ENCODE measurements at regions not wholly inside any gene's neighbourhood (a gene's known extent, or its start where the extent isn't known, plus 50 kb on each side); places are given as distances from the start of the nearest gene placed in this dataset.

DNA sequence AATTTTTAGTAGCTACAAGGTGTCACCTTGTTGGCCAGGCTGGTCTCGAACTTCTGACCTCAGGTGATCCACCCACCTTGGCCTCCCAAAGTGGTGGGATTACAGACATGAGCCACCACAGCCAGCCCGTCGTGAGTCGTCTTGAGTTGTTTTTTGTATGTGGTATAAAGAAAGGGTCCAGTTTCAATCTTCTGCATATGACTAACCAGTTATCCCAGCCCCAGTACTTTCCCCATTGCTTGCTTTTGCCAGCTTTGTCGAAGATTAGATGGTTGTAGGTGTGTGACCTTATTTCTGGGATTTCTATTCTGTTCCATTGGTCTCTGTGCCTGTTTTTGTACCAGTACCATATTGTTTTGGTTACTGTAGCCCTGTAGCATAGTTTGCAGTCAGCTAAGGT lies 105.9 kb downstream of the OR13H1 start:
- TF ChIP-seq CTCF (IDR thresholded peaks at IDR 0.05; ENCODE audit: low read depth, low read length) (no peak), MYC (IDR thresholded peaks at IDR 0.05; ENCODE audit: low read depth, low read length) (no peak), POLR2A (IDR thresholded peaks at IDR 0.05; ENCODE audit: extremely low read depth, insufficient read length) (no peak)

Data from NB4 (cell line).